ENCODE measurements at regions not wholly inside any gene's neighbourhood (a gene's known extent, or its start where the extent isn't known, plus 50 kb on each side); places are given as distances from the start of the nearest gene placed in this dataset.

GRCh38 chr4:45079616-45080015 lies 353.3 kb upstream of the GNPDA2 start:
- Histone ChIP-seq H3K4me1 (no peaks in the 10 kb centered on the region), H3K4me3 (no peak overlapping the region), H3K36me3 (no peaks in the 10 kb centered on the region), H3K27me3 (no peaks in the 10 kb centered on the region), H3K27ac (no peak overlapping the region), H3K9me3 (no peaks in the 10 kb centered on the region)
- TF ChIP-seq CTCF (IDR thresholded peaks at IDR 0.05): no peak
- DNase-seq (no peak), ATAC-seq (no peak)
- intact Hi-C loops (cut with DNase I): no loop called here

- ATAC-seq: no peak
- Histone ChIP-seq H3K36me3 (no peaks in the 10 kb centered on the region), H3K4me1 (no peaks in the 10 kb centered on the region), H3K9me3 (no peaks in the 10 kb centered on the region), H3K27me3 (no peaks in the 10 kb centered on the region), H3K4me3 (no peak overlapping the region), H3K27ac (no peak overlapping the region)
- no peak for TF ChIP-seq CTCF (IDR thresholded peaks at IDR 0.05)
- intact Hi-C loops (cut with DNase I): no loop called here
- no peak for DNase-seq
Measured at GRCh38 chr4:45078201-45078600, 351.8 kb upstream of the GNPDA2 start.

GRCh38 chr4:45072981-45073380 lies 346.6 kb upstream of the GNPDA2 start:
- intact Hi-C loops (cut with DNase I): no loop called here
- no peaks in the 10 kb centered on the region for H3K36me3 ChIP-seq
- no peak for TF ChIP-seq CTCF (IDR thresholded peaks at IDR 0.05)
- H3K27ac ChIP-seq: no peak overlapping the region
- no peaks in the 10 kb centered on the region for H3K9me3 ChIP-seq
- H3K27me3 ChIP-seq: no peaks in the 10 kb centered on the region
- no peak overlapping the region for H3K4me3 ChIP-seq
- ATAC-seq: no peak
- no peaks in the 10 kb centered on the region for H3K4me1 ChIP-seq
- DNase-seq: no peak

DNA sequence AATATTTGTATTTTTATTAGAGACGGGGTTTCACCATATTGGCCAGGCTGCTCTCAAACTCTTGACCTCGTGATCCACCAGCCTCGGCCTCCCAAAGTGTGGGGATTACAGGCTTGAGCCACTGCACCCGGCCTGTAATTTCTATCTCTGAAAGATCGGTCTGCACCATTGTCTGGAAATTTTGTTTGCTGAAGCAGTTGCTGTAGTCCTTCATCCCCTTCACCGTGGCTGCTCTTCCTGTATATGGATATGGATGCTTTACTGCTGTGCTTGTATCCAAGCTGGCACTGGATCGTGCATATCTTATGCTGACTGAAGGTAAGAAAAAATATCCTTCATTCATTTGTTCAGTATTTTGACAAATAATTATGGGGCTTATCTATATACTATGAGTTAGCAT lies 338.4 kb upstream of the GNPDA2 start:
- ATAC-seq: no peak
- peaks cover 0 to 15% of the 10 kb centered on the region in 2 donors for H3K9me3 ChIP-seq
- H3K27ac ChIP-seq: no peak overlapping the region
- no peak for DNase-seq
- intact Hi-C loops (cut with DNase I): no loop called here
- no peaks in the 10 kb centered on the region for H3K4me1 ChIP-seq
- no peak overlapping the region for H3K4me3 ChIP-seq
- no peak for TF ChIP-seq CTCF (IDR thresholded peaks at IDR 0.05)
- H3K36me3 ChIP-seq: no peaks in the 10 kb centered on the region
- no peaks in the 10 kb centered on the region for H3K27me3 ChIP-seq

DNA sequence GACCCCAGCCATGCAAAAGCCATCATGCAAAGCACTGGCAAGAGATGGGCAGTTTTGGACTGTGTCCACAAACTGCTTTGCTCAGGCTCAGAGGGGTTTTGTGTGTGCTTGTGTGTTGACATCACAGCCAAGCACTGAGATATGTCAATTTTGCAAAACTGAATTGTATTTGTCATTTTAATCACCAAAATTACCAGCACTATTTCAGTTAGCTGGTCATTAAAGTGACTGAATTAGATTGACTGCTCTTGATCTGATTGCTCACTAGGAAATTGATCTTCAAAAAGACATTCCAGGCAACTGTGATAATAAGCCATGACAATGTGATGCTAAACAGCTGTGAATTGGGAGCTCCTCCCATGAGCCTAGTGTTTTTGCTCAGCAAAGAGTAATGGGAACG lies 337.3 kb upstream of the GNPDA2 start:
- no peaks in the 10 kb centered on the region for H3K27me3 ChIP-seq
- TF ChIP-seq CTCF (IDR thresholded peaks at IDR 0.05): no peak
- H3K9me3 ChIP-seq: peaks cover 0 to 15% of the 10 kb centered on the region in 2 donors
- H3K36me3 ChIP-seq: no peaks in the 10 kb centered on the region
- ATAC-seq (no peak), DNase-seq (peak in 1 of 4 donors; percentile 81)
- no peak overlapping the region for H3K4me3 ChIP-seq
- no peak overlapping the region for H3K27ac ChIP-seq
- intact Hi-C loops (cut with DNase I): no loop called here
- no peaks in the 10 kb centered on the region for H3K4me1 ChIP-seq

All from left lung (tissue), 4 donors.